HCT116 (cell line): ENCODE measurements at regions not wholly inside any gene's neighbourhood (a gene's known extent, or its start where the extent isn't known, plus 50 kb on each side); places are given as distances from the start of the nearest gene placed in this dataset.

Experiments
- CEBPB ChIP-seq: IDR thresholded peaks from 2 replicates; pipeline ENCODE4 v1.6.1; 2012; ENCODE audit warnings: low read depth
- EGR1 ChIP-seq: IDR thresholded peaks from 2 replicates; pipeline ENCODE4 v1.6.1; 2012; ENCODE audit warnings: low read depth
- EZH2phosphoT487 ChIP-seq: fragments of 200-600 bp; IDR thresholded peaks from 2 replicates; pipeline ENCODE4 v1.6.1; 2018; ENCODE audit warnings: antibody characterized with exemption, borderline replicate concordance
- FOSL1 ChIP-seq: IDR thresholded peaks from 2 replicates; pipeline ENCODE4 v1.6.1; 2012; ENCODE audit warnings: low read depth
- JUND ChIP-seq: IDR thresholded peaks from 2 replicates; pipeline ENCODE4 v1.6.1; 2012
- POLR2A ChIP-seq: IDR thresholded peaks from 2 replicates; pipeline ENCODE4 v1.7.0; 2011; ENCODE audit warnings: borderline replicate concordance; ENCODE audit not compliant: insufficient read depth, insufficient read length; ENCODE audit errors: extremely low read depth
- ZNF274 ChIP-seq: fragments of 200-500 bp; sonication (Bioruptor generic); IDR thresholded peaks from 2 replicates; pipeline ENCODE4 v1.6.1; 2014; ENCODE audit warnings: mild to moderate bottlenecking, low read depth, low read length, inconsistent platforms
- TF ChIP-seq, protein P1 (sequence below), 3 experiments: fragments of 200-600 bp in 1 of 3; sonication (generic) in 1 of 3; IDR thresholded peaks in 2 of 3; conservative IDR thresholded peaks in 1 of 3; 2 replicates each; pipeline ENCODE4 v1.5.1; 2012 to 2017; ENCODE audit warnings: low read depth in 2 of 3, low read length in 2 of 3, antibody characterized with exemption in 1 of 3, borderline replicate concordance in 1 of 3, control low read depth in 1 of 3, mild to moderate bottlenecking in 1 of 3, mixed read lengths in 1 of 3, mixed run types in 1 of 3, moderate library complexity in 1 of 3; ENCODE audit not compliant: insufficient read depth in 1 of 3
- TF ChIP-seq, protein P2 (sequence below): IDR thresholded peaks from 2 replicates; pipeline ENCODE4 v1.6.1; 2011; ENCODE audit warnings: mild to moderate bottlenecking, low read length, moderate library complexity; ENCODE audit not compliant: insufficient replicate concordance; ENCODE audit errors: extremely low read depth
- TF ChIP-seq, protein P3 (sequence below): IDR thresholded peaks from 2 replicates; pipeline ENCODE4 v1.6.1; 2012

DNA sequence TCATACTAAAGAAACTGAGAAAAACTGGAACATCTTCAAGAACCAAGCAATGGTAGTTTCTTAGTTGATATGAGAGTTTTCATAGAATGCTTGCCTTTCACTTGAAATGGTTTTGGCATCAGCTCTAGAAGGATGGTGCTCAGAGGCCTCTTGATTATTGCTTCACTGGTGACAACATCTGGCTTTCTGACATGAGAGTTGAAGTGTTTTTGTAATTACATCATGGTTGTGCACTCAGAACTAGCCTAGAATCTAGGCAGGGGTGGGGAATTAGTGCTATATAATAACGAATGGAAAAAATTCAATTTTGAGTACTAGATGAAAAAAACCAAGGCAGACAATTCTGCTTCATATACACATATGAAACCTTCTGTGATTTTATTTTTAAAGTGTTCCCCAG lies 172.8 kb upstream of the LMNTD1 start:
- TF ChIP-seq ZNF274 (no peak), EZH2phosphoT487 (no peak), EGR1 (no peak), POLR2A (no peak), CEBPB (no peak), JUND (no peak), FOSL1 (no peak)
- TF ChIP-seq, protein P1, sequence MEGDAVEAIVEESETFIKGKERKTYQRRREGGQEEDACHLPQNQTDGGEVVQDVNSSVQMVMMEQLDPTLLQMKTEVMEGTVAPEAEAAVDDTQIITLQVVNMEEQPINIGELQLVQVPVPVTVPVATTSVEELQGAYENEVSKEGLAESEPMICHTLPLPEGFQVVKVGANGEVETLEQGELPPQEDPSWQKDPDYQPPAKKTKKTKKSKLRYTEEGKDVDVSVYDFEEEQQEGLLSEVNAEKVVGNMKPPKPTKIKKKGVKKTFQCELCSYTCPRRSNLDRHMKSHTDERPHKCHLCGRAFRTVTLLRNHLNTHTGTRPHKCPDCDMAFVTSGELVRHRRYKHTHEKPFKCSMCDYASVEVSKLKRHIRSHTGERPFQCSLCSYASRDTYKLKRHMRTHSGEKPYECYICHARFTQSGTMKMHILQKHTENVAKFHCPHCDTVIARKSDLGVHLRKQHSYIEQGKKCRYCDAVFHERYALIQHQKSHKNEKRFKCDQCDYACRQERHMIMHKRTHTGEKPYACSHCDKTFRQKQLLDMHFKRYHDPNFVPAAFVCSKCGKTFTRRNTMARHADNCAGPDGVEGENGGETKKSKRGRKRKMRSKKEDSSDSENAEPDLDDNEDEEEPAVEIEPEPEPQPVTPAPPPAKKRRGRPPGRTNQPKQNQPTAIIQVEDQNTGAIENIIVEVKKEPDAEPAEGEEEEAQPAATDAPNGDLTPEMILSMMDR (IDR thresholded peaks at IDR 0.05 in 2 of 3, conservative IDR thresholded peaks at IDR 0.05 in 1 of 3; ENCODE audit: borderline replicate concordance in 1 of 3, insufficient read depth in 1 of 3, low read depth in 2 of 3, low read length in 2 of 3) = no peak
- TF ChIP-seq, protein P2, sequence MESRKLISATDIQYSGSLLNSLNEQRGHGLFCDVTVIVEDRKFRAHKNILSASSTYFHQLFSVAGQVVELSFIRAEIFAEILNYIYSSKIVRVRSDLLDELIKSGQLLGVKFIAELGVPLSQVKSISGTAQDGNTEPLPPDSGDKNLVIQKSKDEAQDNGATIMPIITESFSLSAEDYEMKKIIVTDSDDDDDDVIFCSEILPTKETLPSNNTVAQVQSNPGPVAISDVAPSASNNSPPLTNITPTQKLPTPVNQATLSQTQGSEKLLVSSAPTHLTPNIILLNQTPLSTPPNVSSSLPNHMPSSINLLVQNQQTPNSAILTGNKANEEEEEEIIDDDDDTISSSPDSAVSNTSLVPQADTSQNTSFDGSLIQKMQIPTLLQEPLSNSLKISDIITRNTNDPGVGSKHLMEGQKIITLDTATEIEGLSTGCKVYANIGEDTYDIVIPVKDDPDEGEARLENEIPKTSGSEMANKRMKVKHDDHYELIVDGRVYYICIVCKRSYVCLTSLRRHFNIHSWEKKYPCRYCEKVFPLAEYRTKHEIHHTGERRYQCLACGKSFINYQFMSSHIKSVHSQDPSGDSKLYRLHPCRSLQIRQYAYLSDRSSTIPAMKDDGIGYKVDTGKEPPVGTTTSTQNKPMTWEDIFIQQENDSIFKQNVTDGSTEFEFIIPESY = no peak
- TF ChIP-seq, protein P3, sequence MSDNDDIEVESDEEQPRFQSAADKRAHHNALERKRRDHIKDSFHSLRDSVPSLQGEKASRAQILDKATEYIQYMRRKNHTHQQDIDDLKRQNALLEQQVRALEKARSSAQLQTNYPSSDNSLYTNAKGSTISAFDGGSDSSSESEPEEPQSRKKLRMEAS = no peak
